Glomerular visceral epithelial cell (primary cell): ENCODE measurements at regions not wholly inside any gene's neighbourhood (a gene's known extent, or its start where the extent isn't known, plus 50 kb on each side); places are given as distances from the start of the nearest gene placed in this dataset.

Experiments
- DNase-seq: peaks from one replicate; pipeline ENCODE4 v3.0.0-alpha.2; 2016; ENCODE audit errors: extremely low spot score

- DNase-seq = no peak
These were observed 1209.6 kb downstream of the PCDH7 start for GRCh38 chr4:31929676-31930345.

GRCh38 chr4:31946456-31946855 lies 1226.3 kb downstream of the PCDH7 start:
- DNase-seq = no peak

GRCh38 chr4:31947101-31947500 lies 1226.9 kb downstream of the PCDH7 start:
- DNase-seq = no peak

GRCh38 chr4:31949045-31949444 lies 1228.9 kb downstream of the PCDH7 start:
- DNase-seq = no peak

- no peak for DNase-seq
These were observed 1235.2 kb downstream of the PCDH7 start for GRCh38 chr4:31955346-31955745.

GRCh38 chr4:31959972-31960371 lies 1239.8 kb downstream of the PCDH7 start:
- no peak for DNase-seq

- DNase-seq = no peak
These were observed 1244.5 kb downstream of the PCDH7 start for GRCh38 chr4:31964685-31965084.

- no peak for DNase-seq
These were observed 1248.7 kb downstream of the PCDH7 start for GRCh38 chr4:31968842-31969241.

GRCh38 chr4:31974490-31975002 lies 1254.4 kb downstream of the PCDH7 start:
- DNase-seq = no peak

- no peak for DNase-seq
These were observed 1259.8 kb downstream of the PCDH7 start for GRCh38 chr4:31979988-31980387.

GRCh38 chr4:31983246-31983645 lies 1263.1 kb downstream of the PCDH7 start:
- no peak for DNase-seq

- DNase-seq = no peak
These were observed 1263.5 kb downstream of the PCDH7 start for GRCh38 chr4:31983677-31984076.

GRCh38 chr4:31984872-31985271 lies 1264.7 kb downstream of the PCDH7 start:
- no peak for DNase-seq

GRCh38 chr4:31995943-31996901 lies 1276.1 kb downstream of the PCDH7 start:
- DNase-seq = no peak

- no peak for DNase-seq
These were observed 1278.6 kb downstream of the PCDH7 start for GRCh38 chr4:31998807-31999206.

GRCh38 chr4:31999848-32000247 lies 1279.7 kb downstream of the PCDH7 start:
- DNase-seq = no peak

- no peak for DNase-seq
These were observed 1280.8 kb downstream of the PCDH7 start for GRCh38 chr4:32000846-32001488.

- no peak for DNase-seq
These were observed 1282.0 kb downstream of the PCDH7 start for GRCh38 chr4:32002037-32002747.

GRCh38 chr4:32003548-32003947 lies 1283.4 kb downstream of the PCDH7 start:
- no peak for DNase-seq

GRCh38 chr4:32010221-32010620 lies 1290.1 kb downstream of the PCDH7 start:
- DNase-seq = no peak

GRCh38 chr4:32022071-32022470 lies 1301.9 kb downstream of the PCDH7 start:
- peak; percentile 62 for DNase-seq
